ENCODE measurements at regions not wholly inside any gene's neighbourhood (a gene's known extent, or its start where the extent isn't known, plus 50 kb on each side); places are given as distances from the start of the nearest gene placed in this dataset.
"Not testable (repeated sequence)": the region's sequence is repeated elsewhere in the genome, so short reads cannot be mapped to it uniquely, and the experiment has no call there.

DNA sequence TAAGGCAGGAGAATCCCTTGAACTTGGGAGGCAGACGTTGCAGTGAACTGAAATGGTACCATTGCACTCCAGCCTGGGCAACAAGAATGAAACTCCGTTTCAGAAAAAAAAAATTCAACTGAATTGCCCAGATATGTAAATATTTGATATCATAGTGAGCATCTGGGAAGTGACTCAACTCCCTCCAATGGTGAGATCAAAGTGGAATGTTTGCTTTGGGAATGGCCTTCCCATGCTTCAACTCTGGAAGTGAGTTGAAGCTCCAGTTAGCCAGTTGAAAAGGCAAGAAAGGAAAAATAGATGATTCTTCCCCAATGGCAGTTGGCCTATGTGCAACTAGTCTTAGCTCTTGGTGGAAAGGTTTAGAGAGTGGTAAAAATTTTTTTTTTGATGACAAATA, 131.6 kb upstream of the CMC1 start:
- DNase-seq: no peak

DNA sequence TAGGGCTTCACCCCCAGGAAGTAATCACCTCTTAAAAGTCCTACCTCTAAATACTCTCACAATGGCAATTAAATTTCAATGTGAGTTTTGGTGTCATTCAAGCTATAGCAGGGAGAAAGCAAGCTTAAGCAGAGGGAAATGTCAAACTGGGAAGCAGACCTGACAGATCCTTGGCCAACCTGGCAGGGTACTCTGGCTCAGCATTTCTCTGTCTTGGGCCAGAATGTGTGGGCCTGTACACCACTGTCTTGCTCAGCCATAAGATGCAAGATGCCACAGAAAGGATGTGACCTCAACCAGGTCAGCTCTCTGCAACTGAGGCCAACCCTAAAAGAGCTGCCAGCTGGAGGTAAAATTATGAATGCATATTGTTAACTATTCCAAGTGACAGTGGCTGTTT, 130.6 kb upstream of the CMC1 start:
- no peak for DNase-seq

DNA sequence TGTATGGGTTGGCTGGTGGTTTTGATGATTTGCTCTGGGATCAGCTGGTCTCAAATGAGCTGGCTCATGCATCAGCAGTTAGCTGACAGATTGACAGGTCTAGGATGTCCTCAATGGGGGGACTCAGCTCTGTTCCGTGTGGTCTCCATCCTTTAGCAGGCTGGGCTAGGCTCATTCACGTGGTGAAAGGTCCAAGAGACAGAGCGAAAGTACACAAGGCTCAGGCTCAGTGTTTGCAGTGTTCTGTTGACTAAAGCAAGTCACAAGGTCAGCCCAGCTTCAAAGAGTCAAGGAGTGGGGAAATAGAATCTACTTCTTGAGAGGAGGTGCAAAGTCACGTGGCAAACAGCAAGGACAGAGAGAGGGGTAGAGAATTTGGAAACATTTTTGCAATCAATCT, 126.5 kb upstream of the CMC1 start:
- DNase-seq: no peak

DNA sequence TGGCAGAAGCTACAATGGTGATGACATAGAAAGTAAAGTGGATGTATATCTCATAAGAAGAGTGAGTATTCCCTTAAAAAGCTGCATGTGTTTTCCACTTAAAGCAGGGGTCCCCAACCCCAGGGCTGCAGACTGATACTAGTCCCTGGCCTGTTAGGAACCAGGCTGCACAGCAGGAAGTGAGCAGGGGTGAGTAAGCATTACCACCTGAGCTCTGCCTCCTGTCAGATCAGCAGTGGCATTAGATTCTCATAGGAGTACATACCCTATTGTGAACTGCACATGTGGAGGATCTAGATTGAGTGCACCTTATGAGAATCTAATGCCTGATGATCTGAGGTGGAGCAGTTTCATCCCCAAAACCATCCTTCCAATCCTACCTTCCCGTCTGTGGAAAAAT, 126.1 kb upstream of the CMC1 start:
- DNase-seq: no peak

DNA sequence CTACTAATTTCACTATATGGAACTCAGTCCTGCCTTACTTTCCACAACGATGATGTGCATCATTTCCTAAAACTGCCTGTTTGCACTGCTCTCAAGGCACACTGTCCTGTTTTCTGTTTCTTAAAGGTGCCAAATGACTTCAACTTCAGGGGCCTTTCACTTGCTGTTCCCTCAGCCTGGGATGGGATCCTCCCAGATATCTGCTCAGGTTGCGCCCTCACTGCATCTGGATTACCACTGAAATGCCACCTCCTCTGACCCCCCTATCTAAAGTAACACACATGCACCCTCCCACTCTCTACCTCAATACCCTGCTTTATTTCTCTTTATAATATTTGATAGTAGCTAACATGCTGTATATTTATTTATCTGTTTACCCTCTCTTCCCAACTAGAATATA, 123.8 kb upstream of the CMC1 start:
- DNase-seq: no peak

DNA sequence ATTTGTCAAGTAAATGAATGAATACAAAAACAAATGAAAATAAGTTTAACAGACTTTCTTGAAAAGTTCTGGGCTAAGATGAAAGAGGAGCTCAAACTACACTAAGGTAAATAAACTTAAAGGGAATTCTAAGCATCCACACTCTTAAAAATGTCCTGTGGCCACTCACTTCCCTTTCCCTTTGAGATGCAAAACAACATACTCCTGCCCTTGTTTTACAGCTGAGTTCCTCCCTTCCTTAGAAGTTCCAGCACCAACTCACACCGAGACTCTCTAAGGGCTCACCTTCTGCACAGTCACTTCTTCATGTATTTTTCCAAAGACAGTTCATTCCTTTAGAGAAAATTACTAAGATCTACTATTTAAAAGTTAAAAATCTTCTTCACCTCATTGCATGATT, 123.3 kb upstream of the CMC1 start:
- no peak for DNase-seq

DNA sequence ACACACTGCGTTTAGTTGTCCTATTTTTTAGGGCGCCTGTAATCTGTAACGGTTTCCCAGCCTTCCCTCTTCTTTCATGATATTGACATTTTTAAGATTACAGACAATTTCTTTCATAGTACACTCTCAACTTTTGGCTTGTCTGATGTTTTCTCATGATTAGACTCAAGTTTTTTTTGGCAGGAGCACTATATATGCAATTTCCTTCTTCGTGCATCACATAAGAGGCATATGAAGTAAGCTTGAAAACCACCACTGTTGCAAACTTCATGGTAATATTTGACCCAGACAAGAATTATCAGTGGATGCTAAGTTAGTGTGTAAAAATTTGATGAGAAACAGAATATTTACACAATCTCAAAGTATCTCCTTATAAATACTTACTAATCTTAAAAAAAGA, 119.2 kb upstream of the CMC1 start:
- DNase-seq: no peak

DNA sequence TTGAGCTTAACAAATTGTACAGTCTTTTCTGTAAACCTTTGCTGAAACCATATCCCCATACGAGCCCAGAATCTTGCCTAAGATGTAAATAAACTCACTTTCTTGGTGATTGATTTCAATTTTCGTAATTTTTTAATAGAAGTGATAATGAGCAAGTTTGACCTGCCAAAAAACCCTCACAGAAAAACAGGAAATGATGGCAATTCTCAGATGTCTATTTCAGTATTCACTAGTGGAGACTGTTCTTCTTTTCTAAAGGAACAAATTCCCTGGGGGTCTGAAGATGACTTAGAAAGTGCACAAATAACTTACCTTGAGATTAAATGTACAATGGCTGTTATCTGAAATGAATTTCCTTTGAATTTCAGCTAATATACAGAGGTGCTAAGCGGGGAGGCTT, 116.5 kb upstream of the CMC1 start:
- no peak for DNase-seq

DNA sequence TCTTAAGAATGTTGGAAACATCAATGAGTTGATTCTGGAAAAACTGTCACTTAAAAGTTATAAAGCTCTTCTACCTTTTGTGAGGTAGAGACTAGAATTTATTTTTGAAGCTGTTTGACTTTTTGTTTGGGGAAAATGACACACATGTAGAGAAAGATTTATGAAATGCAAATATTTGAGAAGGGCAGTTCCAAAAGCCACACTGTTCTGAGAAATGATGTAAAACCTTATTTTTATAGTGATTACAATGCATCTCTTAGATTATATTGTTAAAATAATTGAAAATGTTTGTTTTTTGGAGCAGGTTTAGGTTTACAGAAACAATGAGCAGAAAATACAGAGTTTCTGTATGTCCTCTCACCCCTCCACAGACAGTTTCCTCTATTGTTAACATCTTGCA, 116.1 kb upstream of the CMC1 start:
- DNase-seq: no peak

DNA sequence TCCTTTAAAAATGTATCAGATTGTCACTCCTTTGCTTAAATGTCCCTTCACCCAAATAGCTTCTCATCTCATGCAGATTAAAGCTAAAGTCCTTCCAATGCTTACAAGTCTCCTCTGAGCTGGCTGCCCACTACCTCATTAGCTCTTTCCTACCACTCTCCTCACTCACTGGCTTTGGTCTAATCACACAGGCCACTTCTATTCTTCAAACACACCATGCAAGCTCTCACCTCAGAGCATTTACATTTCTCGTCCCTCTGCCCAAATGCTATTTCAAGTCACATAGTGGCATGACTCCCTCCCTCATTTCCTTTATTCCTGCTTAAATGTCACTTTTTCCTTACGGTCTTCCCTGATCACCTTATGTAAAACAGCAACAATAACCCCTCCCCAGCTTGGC, 110.6 kb upstream of the CMC1 start:
- no peak for DNase-seq

DNA sequence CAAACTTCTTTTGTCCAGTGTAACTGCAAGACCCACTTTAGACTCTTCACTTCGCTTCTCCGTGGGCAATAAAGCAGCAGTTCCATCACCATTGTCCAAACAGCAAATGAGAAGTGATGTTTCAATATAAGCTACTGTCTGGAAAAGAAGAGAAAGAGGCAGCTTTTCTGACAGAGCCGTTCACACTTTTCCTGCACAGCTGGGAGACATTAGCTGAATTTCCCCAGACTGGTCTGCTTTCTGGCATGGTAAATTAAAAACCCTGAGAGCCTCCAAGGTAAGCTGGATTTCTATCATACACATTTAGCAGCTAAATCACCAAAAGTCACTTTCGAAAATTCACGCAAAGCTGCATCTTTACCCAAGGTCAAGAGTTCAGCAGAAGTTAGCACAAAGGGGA, 108.5 kb upstream of the CMC1 start:
- DNase-seq: no peak

DNA sequence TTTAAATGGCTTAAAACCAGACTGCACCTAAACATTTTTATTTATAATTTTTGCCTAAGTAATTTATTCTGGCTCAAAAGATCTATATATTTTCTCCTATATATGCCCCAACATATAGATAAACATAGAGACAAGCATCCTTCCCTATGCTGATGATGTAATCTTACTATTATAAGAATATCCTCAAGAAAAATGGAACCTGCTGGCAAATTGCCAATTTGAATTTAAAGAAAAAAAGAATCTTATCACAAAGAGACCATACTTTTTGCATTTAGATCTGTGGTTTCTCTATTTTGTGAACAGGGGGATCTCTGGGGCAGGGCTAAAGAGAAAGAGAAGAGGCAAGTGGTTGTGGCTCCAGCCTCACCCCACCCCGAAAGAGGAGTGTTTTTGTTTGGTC, 107.2 kb upstream of the CMC1 start:
- DNase-seq: no peak

DNA sequence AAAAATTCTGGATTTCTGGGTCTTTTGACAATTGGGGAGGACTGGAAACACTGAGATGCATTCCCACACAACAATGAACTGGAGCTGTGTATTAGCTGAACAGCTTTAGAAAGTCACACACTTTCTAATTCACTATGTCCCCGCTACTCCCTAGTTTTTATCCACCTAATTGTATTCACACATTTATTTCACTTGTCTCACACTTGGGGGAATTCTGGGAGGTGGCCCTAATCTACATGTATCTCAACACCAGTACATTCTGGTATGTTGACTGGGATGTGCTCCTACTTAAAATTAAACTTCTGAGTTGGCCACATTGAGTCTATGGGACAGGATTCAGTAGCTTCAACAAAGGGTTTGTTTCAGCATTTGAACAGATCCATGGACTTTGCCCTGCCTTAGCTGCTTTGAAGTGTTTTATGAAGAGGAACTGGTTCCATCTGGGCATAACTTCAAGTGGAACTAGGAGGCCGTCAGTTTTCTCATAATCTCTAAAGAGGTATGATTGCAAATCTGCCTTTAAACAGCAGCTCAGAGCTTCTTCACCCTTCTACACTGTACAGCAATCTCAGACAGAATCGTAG, 106.5 kb upstream of the CMC1 start:
- no peak for DNase-seq

DNA sequence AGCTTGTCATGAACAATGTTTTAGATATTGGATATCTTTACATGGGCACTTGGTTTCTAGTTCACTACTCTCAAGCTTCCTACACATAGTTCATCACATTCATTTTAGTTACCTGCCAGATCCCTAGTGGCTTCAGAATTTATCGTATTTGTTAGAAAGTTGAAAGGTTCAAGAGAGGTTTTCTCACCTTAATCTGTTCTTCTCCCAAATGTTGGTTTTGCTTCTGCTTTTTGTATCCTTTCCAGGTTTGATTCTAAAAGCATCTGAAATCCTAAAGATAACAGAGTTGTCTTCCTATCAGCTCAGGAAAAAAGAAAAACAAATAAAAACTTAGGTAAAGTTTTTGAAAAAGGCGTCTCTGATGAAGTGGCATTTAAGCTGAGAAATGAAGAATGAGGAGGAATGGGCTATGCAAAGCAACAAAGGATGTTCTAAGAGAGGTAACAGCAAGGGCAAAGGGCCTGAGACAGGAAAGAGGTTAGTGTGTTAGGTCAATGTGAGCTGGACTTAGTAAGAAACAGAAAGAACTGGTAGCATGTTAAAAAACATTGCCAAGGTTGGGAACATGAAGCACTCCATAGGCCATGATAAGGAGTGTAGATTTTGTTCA, 104.7 kb upstream of the CMC1 start:
- no peak for DNase-seq

DNA sequence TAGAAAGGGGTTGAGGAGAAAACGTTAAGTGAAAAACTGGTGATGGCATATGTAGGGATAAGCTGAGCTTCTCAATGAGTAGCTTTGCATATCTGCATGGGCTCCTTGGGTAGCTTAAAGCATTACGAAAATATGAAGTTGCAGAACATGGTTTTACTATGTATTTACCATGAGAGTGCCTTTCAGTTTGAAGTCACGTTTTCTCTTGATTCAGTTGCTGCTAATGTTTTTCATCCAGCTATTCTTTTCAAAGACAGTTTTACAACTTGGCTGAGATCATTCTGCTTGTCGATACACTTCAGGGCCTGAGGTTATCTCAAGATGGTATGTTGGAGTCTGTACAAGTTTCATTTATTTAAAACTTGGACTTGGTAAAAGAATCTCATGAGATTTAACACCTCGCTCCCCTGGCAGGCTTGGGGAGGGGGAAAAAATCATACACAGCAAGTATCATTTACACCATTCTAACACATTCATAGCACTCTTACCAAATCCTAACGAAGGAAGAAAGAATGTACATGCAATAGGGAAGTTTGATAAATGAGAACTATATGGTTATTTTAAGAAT, 103.3 kb upstream of the CMC1 start:
- DNase-seq: no peak

DNA sequence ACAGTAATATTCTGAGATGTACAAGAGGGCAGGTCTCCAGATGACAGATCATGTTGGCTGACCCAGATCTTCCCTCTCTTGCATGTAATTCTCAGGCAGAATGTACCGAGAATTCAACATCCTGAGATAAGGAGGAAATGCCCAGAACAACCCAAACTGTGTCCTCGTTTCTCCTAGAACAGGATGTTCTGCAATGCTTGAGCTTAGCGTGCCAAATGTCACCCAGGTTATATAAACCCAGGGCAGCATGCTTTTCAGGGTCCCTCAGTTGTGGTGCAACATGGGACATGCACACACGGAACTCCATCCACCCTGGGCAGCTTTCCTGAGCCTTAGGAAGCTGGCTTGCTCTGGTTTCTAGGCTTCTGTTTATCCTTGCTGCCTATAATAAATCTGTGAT, 102.1 kb upstream of the CMC1 start:
- DNase-seq: no peak

DNA sequence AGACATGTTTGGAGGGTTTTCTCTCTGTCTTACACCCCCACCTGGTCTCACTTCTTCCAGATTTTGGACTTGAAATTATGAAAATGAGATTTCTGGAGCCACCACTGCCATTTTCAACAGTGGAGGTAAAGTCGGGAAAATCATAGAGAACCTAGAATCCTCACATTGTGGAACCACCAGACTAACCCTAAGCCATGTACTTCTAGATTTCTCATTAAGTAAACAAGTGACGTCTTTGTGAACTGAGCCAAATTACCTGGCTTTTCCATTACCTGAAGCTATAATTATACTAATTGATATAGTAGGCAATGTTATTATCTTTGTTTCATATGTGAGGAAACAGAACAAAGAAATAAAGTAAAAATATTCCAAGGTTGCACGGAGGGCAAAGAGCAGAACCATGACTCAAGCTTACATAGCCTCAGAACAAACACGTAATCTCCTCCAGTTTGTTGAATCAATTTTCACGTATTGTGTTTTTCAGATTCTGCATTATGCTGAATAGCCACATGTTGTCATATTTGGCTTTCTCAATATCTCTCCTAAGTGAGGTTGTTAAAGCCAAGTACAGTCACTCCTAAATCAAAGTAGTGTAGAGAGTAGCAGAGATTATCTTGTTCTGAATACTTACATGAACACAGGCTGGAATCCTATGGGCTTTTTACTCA, 101.3 kb upstream of the CMC1 start:
- no peak for DNase-seq

DNA sequence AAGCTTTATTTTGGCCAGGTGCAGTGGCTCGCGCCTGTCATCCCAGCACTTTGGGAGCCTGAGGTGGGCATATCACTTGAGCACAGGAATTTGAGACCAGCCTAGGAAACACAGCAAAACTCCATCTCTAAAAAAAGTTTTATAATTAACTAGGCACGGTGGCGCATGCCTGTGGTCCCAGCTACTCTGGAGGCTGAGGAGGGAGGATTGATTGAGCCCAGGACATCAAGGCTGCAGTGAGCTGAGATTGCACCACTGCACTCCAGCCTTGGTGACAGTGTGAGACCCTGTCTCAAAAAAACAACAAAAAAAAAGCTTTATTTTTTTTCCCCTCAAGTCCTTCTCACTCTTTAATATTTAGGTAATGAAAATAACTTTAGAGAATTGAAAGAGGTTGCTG, 100.8 kb upstream of the CMC1 start:
- DNase-seq: no peak

DNA sequence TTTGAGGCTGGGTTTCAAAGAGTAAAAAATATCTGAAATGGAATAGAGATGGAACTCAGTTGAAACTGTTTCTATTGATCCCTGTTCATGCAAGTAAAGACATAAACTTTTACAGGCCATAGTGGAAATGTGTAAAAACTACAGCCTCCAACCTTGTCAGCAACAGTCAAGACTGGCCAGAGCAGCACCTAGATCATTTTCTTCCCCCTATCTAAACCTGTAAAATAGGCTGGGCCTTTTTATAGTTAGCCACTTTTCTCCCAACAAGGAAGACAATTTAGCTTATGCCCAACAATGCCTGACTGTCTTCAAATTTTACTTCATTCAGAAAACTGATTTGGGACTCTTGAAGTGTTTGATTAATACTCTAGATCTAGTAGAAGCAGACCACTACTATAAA, 91.5 kb upstream of the CMC1 start:
- no peak for DNase-seq

DNA sequence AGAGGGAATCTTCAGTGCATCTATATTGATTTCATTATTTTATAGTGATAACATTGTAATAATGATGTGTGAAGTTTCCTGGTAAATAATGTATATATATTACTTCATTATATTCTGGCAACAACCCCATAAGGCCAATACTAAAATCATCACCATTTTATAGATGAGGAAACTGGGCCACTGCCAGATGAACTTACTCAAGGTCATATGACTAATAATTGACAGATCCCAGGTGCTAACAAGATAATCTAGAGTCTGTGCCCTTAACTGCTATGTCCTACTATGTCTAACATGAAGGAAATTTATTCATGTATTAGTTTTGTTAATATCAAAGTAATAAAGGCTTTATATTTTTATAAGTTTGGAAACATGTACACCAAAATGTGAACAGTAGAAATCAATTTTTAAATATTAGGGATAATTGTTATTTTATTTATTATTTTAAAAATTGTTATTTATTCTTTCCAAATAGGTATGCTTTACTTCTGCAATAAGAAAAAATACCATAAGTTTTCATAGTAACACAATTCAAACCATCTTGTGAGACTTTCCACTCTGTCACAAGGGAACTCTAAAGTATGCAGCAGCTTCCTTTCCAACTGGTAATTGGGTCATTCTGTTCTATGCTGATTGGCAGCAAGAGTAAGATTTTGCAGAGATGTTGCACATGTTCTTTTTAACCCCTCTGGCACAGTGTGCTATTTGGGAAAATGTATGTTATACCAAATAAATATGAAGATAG, 90.8 kb upstream of the CMC1 start:
- DNase-seq: no peak

DNA sequence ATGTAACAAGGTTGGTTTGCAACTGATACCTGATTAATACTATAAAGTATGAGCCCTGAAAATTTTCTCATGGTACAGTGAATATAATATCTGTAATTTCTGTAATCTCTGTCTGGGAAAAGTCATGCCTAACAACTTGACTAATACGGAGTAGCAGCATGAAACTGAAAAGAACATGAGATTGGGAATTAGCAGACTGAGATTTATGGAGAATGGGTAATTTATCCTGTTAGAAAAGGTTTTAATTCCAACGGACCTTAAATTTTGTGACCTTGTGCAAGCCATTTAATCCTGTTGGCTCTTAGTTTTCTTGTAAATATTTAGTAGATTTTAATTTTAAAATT, 90.2 kb upstream of the CMC1 start:
- no peak for DNase-seq

DNA sequence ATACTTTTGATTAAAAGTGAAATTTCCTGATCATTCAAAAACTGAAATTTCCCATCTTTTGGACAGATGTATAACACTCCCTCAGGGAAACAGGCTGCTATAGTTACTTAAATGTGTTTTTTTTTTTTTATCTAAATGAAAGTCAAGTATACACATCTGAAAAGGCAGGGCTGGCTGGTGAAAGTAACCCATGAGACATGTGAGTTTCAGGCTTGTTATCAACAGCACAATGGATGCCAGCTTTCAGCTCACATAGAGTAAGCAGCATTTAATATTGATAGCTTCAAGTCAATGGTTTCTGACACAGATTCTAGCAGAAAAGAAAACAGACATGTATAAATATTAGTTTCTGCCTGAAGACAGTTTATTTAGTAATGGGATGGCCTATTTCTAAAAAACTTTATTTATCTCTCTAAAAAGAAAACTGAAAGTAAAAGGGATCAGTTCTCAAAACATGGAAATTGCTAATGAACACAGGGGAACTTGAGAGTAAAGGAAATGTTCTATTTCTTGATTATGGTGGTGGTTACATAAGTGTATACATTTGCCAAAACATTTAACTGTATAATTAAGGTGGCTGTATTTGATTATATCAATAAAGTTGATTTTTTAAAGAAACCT, 89.7 kb upstream of the CMC1 start:
- DNase-seq: no peak

DNA sequence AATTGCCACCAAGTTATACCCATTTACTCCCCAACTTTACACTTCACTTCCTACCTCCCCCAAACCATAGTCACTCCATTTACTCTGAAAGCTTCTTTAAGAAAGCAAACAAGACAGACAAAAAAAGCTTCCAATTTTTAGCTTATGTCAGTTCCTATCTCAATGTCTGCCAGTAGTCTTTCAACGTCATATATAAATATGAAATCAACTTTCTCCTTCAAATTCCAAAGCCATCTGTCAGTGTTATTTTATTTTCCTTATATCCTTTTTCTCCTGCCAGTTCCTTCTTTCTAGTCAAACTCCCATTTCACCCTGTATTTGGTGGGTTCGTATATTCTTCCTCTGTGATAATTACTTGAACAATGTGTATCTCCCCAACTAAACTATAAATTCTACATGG, 85.8 kb upstream of the CMC1 start:
- DNase-seq: no peak

DNA sequence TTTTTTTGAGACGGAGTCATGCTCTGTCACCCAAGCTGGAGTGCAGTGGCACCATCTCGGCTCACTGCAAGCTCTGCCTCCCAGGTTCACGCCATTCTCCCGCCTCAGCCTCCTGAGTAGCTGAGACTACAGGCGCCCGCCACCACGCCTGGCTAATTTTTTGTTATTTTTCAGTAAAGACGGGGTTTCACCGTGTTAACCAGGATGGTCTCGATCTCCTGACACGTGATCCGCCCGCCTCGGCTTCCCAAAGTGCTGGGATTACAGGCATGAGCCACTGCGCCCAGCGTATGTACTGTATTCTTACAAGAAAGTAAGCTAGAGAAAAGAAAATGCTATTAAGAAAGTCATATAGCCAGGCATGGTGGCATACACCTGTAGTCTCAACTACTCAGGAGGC, 84.8 kb upstream of the CMC1 start:
- not testable (repeated sequence) for DNase-seq

Measured in NCI-H226 (cell line).